ENCODE measurements at regions not wholly inside any gene's neighbourhood (a gene's known extent, or its start where the extent isn't known, plus 50 kb on each side); places are given as distances from the start of the nearest gene placed in this dataset.

- TF ChIP-seq RBBP5 (IDR thresholded peaks at IDR 0.05; ENCODE audit: borderline replicate concordance, low read depth, low read length) (no peak), YY1 (IDR thresholded peaks at IDR 0.05; ENCODE audit: low read depth, low read length) (no peak), JUND (IDR thresholded peaks at IDR 0.05; ENCODE audit: low read length) (no peak), EP300 (IDR thresholded peaks at IDR 0.05; ENCODE audit: borderline replicate concordance in 1 of 2, low read depth in 2 of 2, low read length in 2 of 2) (no peak), SIX5 (IDR thresholded peaks at IDR 0.05; ENCODE audit: low read depth, low read length) (no peak), POLR2A (IDR thresholded peaks at IDR 0.05; ENCODE audit: control extremely low read depth in 1 of 2, low read depth in 2 of 2, low read length in 2 of 2) (no peak), CBX5 (IDR thresholded peaks at IDR 0.05; ENCODE audit: low read depth, low read length) (no peak), EZH2 (IDR thresholded peaks at IDR 0.05; ENCODE audit: low read depth, low read length, severe bottlenecking) (no peak)
- TF ChIP-seq, protein P1, sequence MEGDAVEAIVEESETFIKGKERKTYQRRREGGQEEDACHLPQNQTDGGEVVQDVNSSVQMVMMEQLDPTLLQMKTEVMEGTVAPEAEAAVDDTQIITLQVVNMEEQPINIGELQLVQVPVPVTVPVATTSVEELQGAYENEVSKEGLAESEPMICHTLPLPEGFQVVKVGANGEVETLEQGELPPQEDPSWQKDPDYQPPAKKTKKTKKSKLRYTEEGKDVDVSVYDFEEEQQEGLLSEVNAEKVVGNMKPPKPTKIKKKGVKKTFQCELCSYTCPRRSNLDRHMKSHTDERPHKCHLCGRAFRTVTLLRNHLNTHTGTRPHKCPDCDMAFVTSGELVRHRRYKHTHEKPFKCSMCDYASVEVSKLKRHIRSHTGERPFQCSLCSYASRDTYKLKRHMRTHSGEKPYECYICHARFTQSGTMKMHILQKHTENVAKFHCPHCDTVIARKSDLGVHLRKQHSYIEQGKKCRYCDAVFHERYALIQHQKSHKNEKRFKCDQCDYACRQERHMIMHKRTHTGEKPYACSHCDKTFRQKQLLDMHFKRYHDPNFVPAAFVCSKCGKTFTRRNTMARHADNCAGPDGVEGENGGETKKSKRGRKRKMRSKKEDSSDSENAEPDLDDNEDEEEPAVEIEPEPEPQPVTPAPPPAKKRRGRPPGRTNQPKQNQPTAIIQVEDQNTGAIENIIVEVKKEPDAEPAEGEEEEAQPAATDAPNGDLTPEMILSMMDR (IDR thresholded peaks at IDR 0.05; ENCODE audit: control extremely low read depth in 1 of 3, insufficient read depth in 1 of 3, low read depth in 1 of 3, low read length in 3 of 3), result peak in 1 of 3 experiments; percentile 12; a peak in 1 of 4 replicates
- TF ChIP-seq, protein P2, sequence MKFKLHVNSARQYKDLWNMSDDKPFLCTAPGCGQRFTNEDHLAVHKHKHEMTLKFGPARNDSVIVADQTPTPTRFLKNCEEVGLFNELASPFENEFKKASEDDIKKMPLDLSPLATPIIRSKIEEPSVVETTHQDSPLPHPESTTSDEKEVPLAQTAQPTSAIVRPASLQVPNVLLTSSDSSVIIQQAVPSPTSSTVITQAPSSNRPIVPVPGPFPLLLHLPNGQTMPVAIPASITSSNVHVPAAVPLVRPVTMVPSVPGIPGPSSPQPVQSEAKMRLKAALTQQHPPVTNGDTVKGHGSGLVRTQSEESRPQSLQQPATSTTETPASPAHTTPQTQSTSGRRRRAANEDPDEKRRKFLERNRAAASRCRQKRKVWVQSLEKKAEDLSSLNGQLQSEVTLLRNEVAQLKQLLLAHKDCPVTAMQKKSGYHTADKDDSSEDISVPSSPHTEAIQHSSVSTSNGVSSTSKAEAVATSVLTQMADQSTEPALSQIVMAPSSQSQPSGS (IDR thresholded peaks at IDR 0.05; ENCODE audit: low read length), result no peak
- TF ChIP-seq, protein P3, sequence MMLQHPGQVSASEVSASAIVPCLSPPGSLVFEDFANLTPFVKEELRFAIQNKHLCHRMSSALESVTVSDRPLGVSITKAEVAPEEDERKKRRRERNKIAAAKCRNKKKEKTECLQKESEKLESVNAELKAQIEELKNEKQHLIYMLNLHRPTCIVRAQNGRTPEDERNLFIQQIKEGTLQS (IDR thresholded peaks at IDR 0.05; ENCODE audit: insufficient read depth, low read depth, low read length), result no peak
Measured at GRCh38 chr15:94154255-94154654, 77.1 kb upstream of the MCTP2 start.

All from H1 (cell line).